ENCODE measurements at regions not wholly inside any gene's neighbourhood (a gene's known extent, or its start where the extent isn't known, plus 50 kb on each side); places are given as distances from the start of the nearest gene placed in this dataset.

- no peaks in the 10 kb centered on the region for H3K9me2 ChIP-seq (ENCODE audit: insufficient read depth, low read length)
- ChIA-PET CTCF (ENCODE audit: unreplicated experiment) (interaction anchor here (0.6 kb wide), 1 partner anchor 56 kb away, joined by 3 read pairs; no protein-coding TSS in a partner anchor), POLR2A (interaction anchor here (0.7 kb wide), 2 partner anchors 9 to 36 kb away, joined by 3 to 4 read pairs; no protein-coding TSS in a partner anchor)
- H3K4me2 ChIP-seq (ENCODE audit: low read length): no peak overlapping the region
- H3K79me2 ChIP-seq (ENCODE audit: insufficient read depth, low read depth, low read length): no peaks in the 10 kb centered on the region
- no peak overlapping the region for H2AFZ ChIP-seq (ENCODE audit: low read length)
- no peaks in the 10 kb centered on the region for H3K9me3 ChIP-seq (ENCODE audit: low read length)
- peaks cover 39% of the 10 kb centered on the region for H3K4me1 ChIP-seq (ENCODE audit: insufficient read depth, low read length, poor library complexity, severe bottlenecking)
- DNase-seq (ENCODE audit: low spot score): no peak
- H3K27ac ChIP-seq (ENCODE audit: low read depth, low read length, poor library complexity, severe bottlenecking): no peak overlapping the region
- intact Hi-C loops (cut with micrococcal nuclease; ENCODE audit: unreplicated experiment): no loop called here
- BruUV-seq (replicated peaks): no TSS peak
- H4K20me1 ChIP-seq (ENCODE audit: insufficient read depth, low read length): no peaks in the 10 kb centered on the region
- TF ChIP-seq EZH2phosphoT487 (IDR thresholded peaks at IDR 0.05; ENCODE audit: borderline replicate concordance, low read depth, low read length) (no peak), CTCF (conservative IDR thresholded peaks at IDR 0.05; ENCODE audit: low read length) (no peak)
- no peaks in the 10 kb centered on the region for H3K36me3 ChIP-seq (ENCODE audit: insufficient read depth, low read length)
- H3K4me3 ChIP-seq (ENCODE audit: low read depth, low read length, poor library complexity, severe bottlenecking): no peak overlapping the region
Measured at GRCh38 chr7:47666164-47666862, 84.4 kb upstream of the TNS3 start.

GRCh38 chr7:47664650-47665195 lies 82.8 kb upstream of the TNS3 start:
- CTCF ChIA-PET (ENCODE audit: unreplicated experiment): interaction anchor here (0.9 kb wide), 2 partner anchors 10 to 12 kb away, joined by 3 to 18 read pairs; no protein-coding TSS in a partner anchor

More at GRCh38 chr7:47664650-47665195, 82.8 kb upstream of the TNS3 start:
- peaks cover 30% of the 10 kb centered on the region for H3K4me1 ChIP-seq (ENCODE audit: insufficient read depth, low read length, poor library complexity, severe bottlenecking)
- H3K9me2 ChIP-seq (ENCODE audit: insufficient read depth, low read length): no peaks in the 10 kb centered on the region
- H4K20me1 ChIP-seq (ENCODE audit: insufficient read depth, low read length): no peaks in the 10 kb centered on the region
- POLR2A ChIA-PET: interaction anchor here (0.5 to 2.8 kb wide), 5 partner anchors 18 to 51 kb away, joined by 3 to 11 read pairs (median 4); no protein-coding TSS in a partner anchor
- no peak overlapping the region for H3K27ac ChIP-seq (ENCODE audit: low read depth, low read length, poor library complexity, severe bottlenecking)
- intact Hi-C loops (cut with micrococcal nuclease; ENCODE audit: unreplicated experiment): no loop called here
- H3K79me2 ChIP-seq (ENCODE audit: insufficient read depth, low read depth, low read length): no peaks in the 10 kb centered on the region
- no peaks in the 10 kb centered on the region for H3K36me3 ChIP-seq (ENCODE audit: insufficient read depth, low read length)
- H3K4me2 ChIP-seq (ENCODE audit: low read length): no peak overlapping the region
- no TSS peak for BruUV-seq (replicated peaks)
- H2AFZ ChIP-seq (ENCODE audit: low read length): no peak overlapping the region
- no peak for TF ChIP-seq CTCF (conservative IDR thresholded peaks at IDR 0.05; ENCODE audit: low read length)
- no peak for TF ChIP-seq EZH2phosphoT487 (IDR thresholded peaks at IDR 0.05; ENCODE audit: borderline replicate concordance, low read depth, low read length)
- H3K4me3 ChIP-seq (ENCODE audit: low read depth, low read length, poor library complexity, severe bottlenecking): no peak overlapping the region
- no peak for DNase-seq (ENCODE audit: low spot score)
- no peaks in the 10 kb centered on the region for H3K9me3 ChIP-seq (ENCODE audit: low read length)

Measured in OCI-LY7 (cell line).